ENCODE measurements at regions not wholly inside any gene's neighbourhood (a gene's known extent, or its start where the extent isn't known, plus 50 kb on each side); places are given as distances from the start of the nearest gene placed in this dataset.
"Not testable (repeated sequence)": the region's sequence is repeated elsewhere in the genome, so short reads cannot be mapped to it uniquely, and the experiment has no call there.

DNA sequence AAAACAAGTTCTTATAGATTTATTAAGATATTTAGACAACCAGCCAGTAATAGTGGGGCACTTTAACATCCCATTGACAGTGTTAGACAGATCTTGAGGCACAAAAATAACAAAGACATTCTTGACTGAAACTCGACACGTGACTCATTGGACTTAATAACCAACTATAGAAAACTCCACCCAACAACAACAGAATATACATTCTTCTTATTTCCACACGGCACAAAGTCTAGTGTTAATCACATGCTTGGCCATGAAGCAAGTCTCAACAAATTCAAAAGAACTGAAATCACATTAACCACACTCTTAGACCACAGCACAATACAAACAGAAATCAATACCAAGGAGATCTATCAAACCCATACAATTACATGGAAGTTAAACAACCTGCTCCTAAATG lies 138.1 kb downstream of the ARL5B start:
- Histone ChIP-seq H3K4me1 (ENCODE audit: insufficient read depth) (no peaks in the 10 kb centered on the region), H3K9me3 (no peaks in the 10 kb centered on the region), H3K27me3 (no peaks in the 10 kb centered on the region), H3K4me3 (no peak overlapping the region), H3K36me3 (no peaks in the 10 kb centered on the region), H3K27ac (no peak overlapping the region)
- no peak for DNase-seq
- intact Hi-C loops (cut with DNase I), result no loop called here
- TF ChIP-seq, protein P1, sequence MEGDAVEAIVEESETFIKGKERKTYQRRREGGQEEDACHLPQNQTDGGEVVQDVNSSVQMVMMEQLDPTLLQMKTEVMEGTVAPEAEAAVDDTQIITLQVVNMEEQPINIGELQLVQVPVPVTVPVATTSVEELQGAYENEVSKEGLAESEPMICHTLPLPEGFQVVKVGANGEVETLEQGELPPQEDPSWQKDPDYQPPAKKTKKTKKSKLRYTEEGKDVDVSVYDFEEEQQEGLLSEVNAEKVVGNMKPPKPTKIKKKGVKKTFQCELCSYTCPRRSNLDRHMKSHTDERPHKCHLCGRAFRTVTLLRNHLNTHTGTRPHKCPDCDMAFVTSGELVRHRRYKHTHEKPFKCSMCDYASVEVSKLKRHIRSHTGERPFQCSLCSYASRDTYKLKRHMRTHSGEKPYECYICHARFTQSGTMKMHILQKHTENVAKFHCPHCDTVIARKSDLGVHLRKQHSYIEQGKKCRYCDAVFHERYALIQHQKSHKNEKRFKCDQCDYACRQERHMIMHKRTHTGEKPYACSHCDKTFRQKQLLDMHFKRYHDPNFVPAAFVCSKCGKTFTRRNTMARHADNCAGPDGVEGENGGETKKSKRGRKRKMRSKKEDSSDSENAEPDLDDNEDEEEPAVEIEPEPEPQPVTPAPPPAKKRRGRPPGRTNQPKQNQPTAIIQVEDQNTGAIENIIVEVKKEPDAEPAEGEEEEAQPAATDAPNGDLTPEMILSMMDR (IDR thresholded peaks at IDR 0.05), result no peak
- TF ChIP-seq POLR2A (IDR thresholded peaks at IDR 0.05) (no peak), EP300 (IDR thresholded peaks at IDR 0.05) (no peak)
- WGBS, 3 donors, result 81 to 88% (median 84%) methylated on average over 3 of the region's 3 CpGs

DNA sequence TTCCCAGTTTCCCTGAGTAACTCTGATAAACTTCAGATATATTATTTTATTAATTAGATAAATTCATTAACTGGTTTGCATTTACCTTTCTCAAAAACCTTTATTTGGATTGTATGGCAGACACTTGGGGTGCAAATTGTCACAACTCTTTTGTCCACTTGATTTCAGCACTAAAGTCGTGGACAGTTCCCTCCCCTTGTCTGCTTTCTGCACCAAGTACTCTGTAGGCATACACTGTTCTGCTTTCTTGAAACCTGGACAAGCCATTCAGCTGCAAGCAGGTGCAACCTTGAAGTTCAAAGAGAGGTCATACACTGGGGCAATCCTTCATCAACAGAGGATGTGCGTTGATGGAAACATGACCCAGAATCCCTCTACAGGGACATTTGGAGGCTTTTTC lies 162.9 kb downstream of the ARL5B start:
- Histone ChIP-seq H3K36me3 (no peaks in the 10 kb centered on the region), H3K9me3 (no peaks in the 10 kb centered on the region), H3K4me3 (no peak overlapping the region), H3K4me1 (ENCODE audit: insufficient read depth) (no peaks in the 10 kb centered on the region), H3K27me3 (no peaks in the 10 kb centered on the region), H3K27ac (no peak overlapping the region)
- TF ChIP-seq POLR2A (IDR thresholded peaks at IDR 0.05), result no peak
- TF ChIP-seq, protein P1 (IDR thresholded peaks at IDR 0.05), result no peak
- no peak for TF ChIP-seq EP300 (IDR thresholded peaks at IDR 0.05)
- intact Hi-C loops (cut with DNase I), result no loop called here
- WGBS, 3 donors, result 14 to 29% (median 19%) methylated on average over 2 of the region's 2 CpGs
- DNase-seq, result no peak

DNA sequence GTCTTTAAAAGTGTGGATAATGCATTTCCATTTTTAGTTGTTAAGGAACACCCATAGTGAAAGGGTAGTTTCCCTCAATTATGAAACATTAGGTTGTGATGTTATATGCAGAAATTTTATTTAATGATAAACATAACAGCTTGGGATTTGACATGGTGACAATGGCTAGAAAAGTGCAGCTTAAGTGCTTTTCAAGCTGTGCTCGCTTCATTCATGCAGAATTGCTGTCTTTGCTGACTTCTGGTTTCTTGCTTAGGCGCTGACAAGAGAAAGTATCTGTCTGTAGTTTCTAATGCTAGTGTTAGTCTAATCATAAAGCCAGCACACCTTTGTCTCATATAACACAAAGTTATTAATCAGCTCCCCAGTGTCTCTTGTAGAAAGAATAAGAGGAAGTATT lies 170.0 kb downstream of the ARL5B start:
- TF ChIP-seq, protein P1 (IDR thresholded peaks at IDR 0.05), result no peak
- no peak for TF ChIP-seq POLR2A (IDR thresholded peaks at IDR 0.05)
- no peak for TF ChIP-seq EP300 (IDR thresholded peaks at IDR 0.05)
- 74 to 87% (median 80%) methylated on average over 2 of the region's 2 CpGs for WGBS, 3 donors
- DNase-seq, result no peak
- no peaks in the 10 kb centered on the region for H3K9me3 ChIP-seq
- no peaks in the 10 kb centered on the region for H3K36me3 ChIP-seq
- no peaks in the 10 kb centered on the region for H3K27me3 ChIP-seq
- intact Hi-C loops (cut with DNase I), result no loop called here
- no peaks in the 10 kb centered on the region for H3K4me1 ChIP-seq (ENCODE audit: insufficient read depth)
- no peak overlapping the region for H3K4me3 ChIP-seq
- H3K27ac ChIP-seq, result no peak overlapping the region

DNA sequence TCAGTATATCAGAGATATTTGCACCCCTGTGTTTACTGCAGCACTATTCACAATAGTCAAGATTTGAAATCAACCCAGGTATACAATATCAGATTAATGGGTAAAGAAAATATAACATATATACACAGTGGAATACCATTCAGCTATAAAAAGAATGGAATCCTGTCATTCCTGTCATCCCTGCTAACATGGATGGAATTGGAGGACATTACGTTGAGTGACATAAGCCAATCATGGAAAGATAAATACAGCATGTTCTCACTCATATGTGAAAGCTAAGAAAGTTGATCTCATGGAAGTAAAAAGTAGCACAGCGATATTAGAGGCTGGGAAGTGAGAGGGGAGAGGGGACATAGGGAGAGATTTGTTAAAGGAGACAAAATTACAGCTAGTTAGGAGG lies 171.0 kb downstream of the ARL5B start:
- Histone ChIP-seq H3K4me3 (no peak overlapping the region), H3K36me3 (no peaks in the 10 kb centered on the region), H3K27me3 (no peaks in the 10 kb centered on the region), H3K9me3 (no peaks in the 10 kb centered on the region), H3K4me1 (ENCODE audit: insufficient read depth) (no peaks in the 10 kb centered on the region), H3K27ac (no peak overlapping the region)
- no peak for DNase-seq
- intact Hi-C loops (cut with DNase I), result no loop called here
- WGBS, 3 donors, result 73 to 80% (median 76%) methylated on average over 2 of the region's 2 CpGs
- TF ChIP-seq, protein P1 (IDR thresholded peaks at IDR 0.05), result no peak
- TF ChIP-seq EP300 (IDR thresholded peaks at IDR 0.05), result no peak
- no peak for TF ChIP-seq POLR2A (IDR thresholded peaks at IDR 0.05)

DNA sequence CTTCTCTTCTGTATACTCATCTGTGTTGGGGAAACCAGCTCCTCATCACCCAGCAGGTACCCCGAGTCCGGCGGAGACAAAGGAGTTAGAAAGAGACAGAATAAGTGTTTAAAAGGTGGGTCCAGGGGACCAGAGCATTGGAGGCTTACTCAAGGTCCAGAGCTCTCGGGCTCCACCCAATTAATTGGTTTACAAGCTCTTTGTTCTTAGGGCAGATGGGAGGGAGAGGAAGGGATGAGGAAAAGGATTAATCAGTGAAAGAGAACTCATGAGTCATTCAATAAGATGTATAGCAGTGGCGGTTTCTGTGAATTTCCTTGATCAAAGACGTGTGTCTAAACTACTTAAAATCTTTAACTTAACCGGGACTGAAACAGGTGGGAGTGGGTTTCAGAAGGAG lies 192.0 kb upstream of the MALRD1 start:
- H3K4me1 ChIP-seq (ENCODE audit: insufficient read depth); DNase-seq; H3K9me3 ChIP-seq; H3K36me3 ChIP-seq; intact Hi-C loops (cut with DNase I); H3K27me3 ChIP-seq; H3K27ac ChIP-seq; H3K4me3 ChIP-seq: not testable (repeated sequence)
- WGBS, 3 donors, result 59 to 77% (median 62%) methylated on average over 7 of the region's 7 CpGs

All from ovary (tissue), 7 donors.